Muscle of back (tissue), 3 donors: ENCODE measurements at regions not wholly inside any gene's neighbourhood (a gene's known extent, or its start where the extent isn't known, plus 50 kb on each side); places are given as distances from the start of the nearest gene placed in this dataset.
"Not testable (repeated sequence)": the region's sequence is repeated elsewhere in the genome, so short reads cannot be mapped to it uniquely, and the experiment has no call there.

Experiments used
- DNase-seq, 3 donors: peaks; one replicate each; pipeline versions ENCODE4 v3.0.0 to v3.0.0-alpha.2; 2013

- peak in 2 of 3 donors; percentile 58 to 72 for DNase-seq
Measured at GRCh38 chr12:58419905-58420304, 478.5 kb downstream of the ATP23 start.

- peak; percentile 43 to 82 (median 61) for DNase-seq
Measured at GRCh38 chr12:58420503-58420902, 479.1 kb downstream of the ATP23 start.

- no peak for DNase-seq
Measured at GRCh38 chr12:58421990-58422389, 480.6 kb downstream of the ATP23 start.

GRCh38 chr12:58424735-58425392, 483.5 kb downstream of the ATP23 start:
- DNase-seq = peak in 1 of 3 donors; percentile 28

GRCh38 chr12:58425481-58426392, 484.4 kb downstream of the ATP23 start:
- DNase-seq = peak in 2 of 3 donors; percentile 43 to 87

- DNase-seq = not testable (repeated sequence)
Measured at GRCh38 chr12:58426437-58426836, 485.1 kb downstream of the ATP23 start.

- no peak for DNase-seq
Measured at GRCh38 chr12:58433959-58434358, 486.3 kb downstream of the LRIG3 start.

- no peak for DNase-seq
Measured at GRCh38 chr12:58434726-58435125, 485.6 kb downstream of the LRIG3 start.

GRCh38 chr12:58435647-58436046, 484.7 kb downstream of the LRIG3 start:
- DNase-seq = no peak

GRCh38 chr12:58441483-58441882, 478.8 kb downstream of the LRIG3 start:
- DNase-seq = no peak

- peak in 1 of 3 donors; percentile 13 for DNase-seq
Measured at GRCh38 chr12:58443273-58443980, 476.9 kb downstream of the LRIG3 start.

- DNase-seq = peak in 1 of 3 donors; percentile 22
Measured at GRCh38 chr12:58443981-58444371, 476.3 kb downstream of the LRIG3 start.

- DNase-seq = no peak
Measured at GRCh38 chr12:58450868-58451482, 469.3 kb downstream of the LRIG3 start.

GRCh38 chr12:58452546-58452945, 467.8 kb downstream of the LRIG3 start:
- DNase-seq = no peak

- DNase-seq = no peak
Measured at GRCh38 chr12:58453306-58453705, 467.0 kb downstream of the LRIG3 start.

- no peak for DNase-seq
Measured at GRCh38 chr12:58455136-58455535, 465.2 kb downstream of the LRIG3 start.

- DNase-seq = no peak
Measured at GRCh38 chr12:58458102-58458501, 462.2 kb downstream of the LRIG3 start.

- DNase-seq = peak in 1 of 3 donors; percentile 5
Measured at GRCh38 chr12:58459191-58459590, 461.1 kb downstream of the LRIG3 start.

- no peak for DNase-seq
Measured at GRCh38 chr12:58463051-58463450, 457.3 kb downstream of the LRIG3 start.

- DNase-seq = no peak
Measured at GRCh38 chr12:58465418-58465817, 454.9 kb downstream of the LRIG3 start.

GRCh38 chr12:58470266-58471010, 449.9 kb downstream of the LRIG3 start:
- DNase-seq = no peak
